Panc1 (cell line): ENCODE measurements at regions not wholly inside any gene's neighbourhood (a gene's known extent, or its start where the extent isn't known, plus 50 kb on each side); places are given as distances from the start of the nearest gene placed in this dataset.
"Not testable (repeated sequence)": the region's sequence is repeated elsewhere in the genome, so short reads cannot be mapped to it uniquely, and the experiment has no call there.

Source experiments
- ATAC-seq: fragments of 200-7000 bp; cut with Tn5 transposase; 2 replicates; pipeline ENCODE4 v1.9.1; 2020; ENCODE audit warnings: mild to moderate bottlenecking, moderate library complexity
- BruUV-seq: library from RNA; stranded (reverse); fragments of 400-500 nt; replicated peaks from 2 replicates; lab custom pipeline; 2021; lab: Mats Ljungman, UMichigan
- CTCF ChIA-PET: fragments of 300-600 bp; sonication (Branson Sonifier 250); formaldehyde crosslinking; loops from one replicate; lab custom pipeline; 2022; ENCODE audit warnings: antibody characterized with exemption; lab: Charles Lee
- POLR2A ChIA-PET: fragments of 300-600 bp; sonication (Branson Sonifier 250); formaldehyde crosslinking; loops from one replicate; lab custom pipeline; 2022; ENCODE audit warnings: antibody characterized with exemption; lab: Charles Lee
- DNase-seq: peaks from one replicate; pipeline ENCODE4 v3.0.0-alpha.2; 2010; ENCODE audit warnings: low read depth, low spot score
- H3K27ac ChIP-seq: 2 replicates; pipeline ENCODE4 v1.5.1; 2011; ENCODE audit warnings: mild to moderate bottlenecking, low read length, inconsistent platforms
- H3K27me3 ChIP-seq: fragments of 200-500 bp; sonication (Bioruptor generic); 2 replicates; pipeline ENCODE4 v1.6.0; 2014; ENCODE audit warnings: low read length, inconsistent platforms; ENCODE audit not compliant: control insufficient read depth, insufficient read depth
- H3K36me3 ChIP-seq: fragments of 200-500 bp; sonication (Bioruptor generic); 2 replicates; pipeline ENCODE4 v1.5.1; 2014; ENCODE audit warnings: inconsistent platforms, mild to moderate bottlenecking, low read length, moderate library complexity; ENCODE audit not compliant: control insufficient read depth, insufficient read depth
- H3K4me1 ChIP-seq: 2 replicates; pipeline ENCODE4 v1.5.1; 2011; ENCODE audit warnings: inconsistent platforms, mild to moderate bottlenecking, low read length, moderate library complexity; ENCODE audit not compliant: control insufficient read depth, insufficient read depth
- H3K4me3 ChIP-seq, 2 experiments: 2 replicates each; pipeline ENCODE4 v1.5.1; 2011 to 2012; ENCODE audit warnings: low read depth in 2 of 2, low read length in 2 of 2, mild to moderate bottlenecking in 2 of 2, inconsistent platforms in 1 of 2, moderate library complexity in 1 of 2
- H3K9me3 ChIP-seq: fragments of 200-500 bp; sonication (Bioruptor generic); 2 replicates; pipeline ENCODE4 v1.5.1; 2014; ENCODE audit warnings: low read depth, mild to moderate bottlenecking, inconsistent platforms, low read length, moderate library complexity; ENCODE audit not compliant: control insufficient read depth, insufficient read depth
- CTCF ChIP-seq: fragments of 450-650 bp; IDR thresholded peaks from 2 replicates; pipeline ENCODE4 v1.5.1; 2017; ENCODE audit warnings: mild to moderate bottlenecking
- POLR2AphosphoS5 ChIP-seq: IDR thresholded peaks from 2 replicates; pipeline ENCODE4 v1.6.1; 2012; ENCODE audit warnings: mild to moderate bottlenecking, low read depth, low read length, moderate library complexity
- REST ChIP-seq, 2 experiments: IDR thresholded peaks; 2 replicates each; pipeline ENCODE4 v1.6.1; 2011 to 2012; ENCODE audit warnings: low read depth in 2 of 2, control low read depth in 1 of 2, low read length in 1 of 2, mild to moderate bottlenecking in 1 of 2, moderate library complexity in 1 of 2; ENCODE audit not compliant: insufficient read depth in 1 of 2
- SIN3A ChIP-seq: IDR thresholded peaks from 2 replicates; pipeline ENCODE4 v1.6.1; 2012; ENCODE audit warnings: low read depth, mild to moderate bottlenecking, low read length, moderate library complexity, borderline replicate concordance; ENCODE audit not compliant: insufficient read depth
- TCF7L2 ChIP-seq: IDR thresholded peaks from 2 replicates; pipeline ENCODE4 v1.6.1; 2011; ENCODE audit warnings: mild to moderate bottlenecking, low read depth, low read length, inconsistent platforms
- in situ Hi-C: cut with HindIII; loops from 2 replicates; pipeline ENCODE4 v1.10.0; 2016; ENCODE audit warnings: low sequenced_read_pairs, low pct_unique_long_range_greater_than_20kb
- intact Hi-C: fragments of 100-400 bp; cut with micrococcal nuclease; formaldehyde crosslinking; loops from one replicate; pipeline ENCODE4 v1.10.0; 2022; ENCODE audit not compliant: unreplicated experiment

GRCh38 chr5:103736343-103736742, 173.8 kb upstream of the NUDT12 start:
- H3K27me3 ChIP-seq, H3K4me1 ChIP-seq, H3K36me3 ChIP-seq, ATAC-seq, intact Hi-C loops, CTCF ChIA-PET, in situ Hi-C loops, POLR2A ChIA-PET, DNase-seq, H3K9me3 ChIP-seq, BruUV-seq, H3K4me3 ChIP-seq, H3K27ac ChIP-seq: not testable (repeated sequence)

GRCh38 chr5:103724271-103724670, 161.7 kb upstream of the NUDT12 start:
- POLR2A ChIA-PET: no interaction called here
- Histone ChIP-seq H3K9me3 (no peaks in the 10 kb centered on the region), H3K4me3 (no peak overlapping the region), H3K4me1 (no peaks in the 10 kb centered on the region), H3K27me3 (no peaks in the 10 kb centered on the region), H3K36me3 (no peaks in the 10 kb centered on the region), H3K27ac (no peak overlapping the region)
- CTCF ChIA-PET: no interaction called here
- in situ Hi-C loops (no loop called here), intact Hi-C loops (no loop called here)
- no peak for DNase-seq
- no peak for TF ChIP-seq TCF7L2
- no peak for TF ChIP-seq REST (IDR thresholded peaks at IDR 0.05; ENCODE audit: insufficient read depth in 1 of 2, low read depth in 2 of 2, low read length in 1 of 2)
- no peak for TF ChIP-seq POLR2AphosphoS5
- TF ChIP-seq SIN3A: no peak
- no peak for TF ChIP-seq CTCF
- ATAC-seq: no peak
- BruUV-seq: no TSS peak

GRCh38 chr5:103721183-103721582, 158.6 kb upstream of the NUDT12 start:
- Histone ChIP-seq H3K9me3 (no peaks in the 10 kb centered on the region), H3K27ac (no peak overlapping the region), H3K4me3 (no peak overlapping the region), H3K4me1 (no peaks in the 10 kb centered on the region), H3K27me3 (no peaks in the 10 kb centered on the region), H3K36me3 (no peaks in the 10 kb centered on the region)
- CTCF ChIA-PET: no interaction called here
- no peak for DNase-seq
- no peak for TF ChIP-seq REST (IDR thresholded peaks at IDR 0.05; ENCODE audit: insufficient read depth in 1 of 2, low read depth in 2 of 2, low read length in 1 of 2)
- no peak for TF ChIP-seq POLR2AphosphoS5
- no peak for TF ChIP-seq TCF7L2
- no peak for TF ChIP-seq SIN3A
- no peak for TF ChIP-seq CTCF
- no peak for ATAC-seq
- intact Hi-C loops (no loop called here), in situ Hi-C loops (no loop called here)
- BruUV-seq: no TSS peak
- POLR2A ChIA-PET: no interaction called here
